ENCODE measurements at regions not wholly inside any gene's neighbourhood (a gene's known extent, or its start where the extent isn't known, plus 50 kb on each side); places are given as distances from the start of the nearest gene placed in this dataset.
"Not testable (repeated sequence)": the region's sequence is repeated elsewhere in the genome, so short reads cannot be mapped to it uniquely, and the experiment has no call there.

DNA sequence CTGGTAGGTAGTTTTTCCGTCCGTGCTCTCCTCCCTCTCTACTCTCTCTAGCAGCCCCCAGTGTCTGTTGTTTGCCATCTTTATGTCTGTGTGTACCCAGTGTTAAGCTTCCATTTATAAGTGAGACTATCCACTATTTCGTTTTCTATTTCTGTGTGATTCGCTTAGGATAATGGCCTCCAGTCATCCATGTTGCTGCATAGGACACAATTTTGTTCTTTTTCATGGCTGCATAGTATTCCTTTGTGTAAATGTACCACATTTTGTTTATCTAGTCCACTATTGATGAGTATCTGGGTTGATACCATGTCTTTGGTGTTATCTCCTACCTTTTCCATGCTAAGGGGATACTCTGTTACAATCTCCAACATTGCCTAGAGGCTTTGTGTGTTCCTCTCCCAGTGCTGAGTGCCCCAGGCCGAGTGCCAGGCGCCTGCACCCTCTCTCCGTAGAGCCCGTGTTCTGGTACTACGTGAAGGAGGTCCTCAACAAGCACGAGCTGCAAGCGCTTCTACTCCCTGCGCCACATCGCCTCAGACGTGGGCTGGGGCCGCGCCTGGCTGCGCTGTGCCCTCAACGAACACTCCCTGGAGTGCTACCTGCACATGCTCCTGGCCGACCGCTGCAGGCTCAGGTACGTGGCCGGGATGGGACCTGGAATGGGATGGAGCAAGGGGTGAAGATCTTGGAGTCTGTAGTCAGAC, 98.3 kb upstream of the CRYM start:
- TF ChIP-seq, protein P1, sequence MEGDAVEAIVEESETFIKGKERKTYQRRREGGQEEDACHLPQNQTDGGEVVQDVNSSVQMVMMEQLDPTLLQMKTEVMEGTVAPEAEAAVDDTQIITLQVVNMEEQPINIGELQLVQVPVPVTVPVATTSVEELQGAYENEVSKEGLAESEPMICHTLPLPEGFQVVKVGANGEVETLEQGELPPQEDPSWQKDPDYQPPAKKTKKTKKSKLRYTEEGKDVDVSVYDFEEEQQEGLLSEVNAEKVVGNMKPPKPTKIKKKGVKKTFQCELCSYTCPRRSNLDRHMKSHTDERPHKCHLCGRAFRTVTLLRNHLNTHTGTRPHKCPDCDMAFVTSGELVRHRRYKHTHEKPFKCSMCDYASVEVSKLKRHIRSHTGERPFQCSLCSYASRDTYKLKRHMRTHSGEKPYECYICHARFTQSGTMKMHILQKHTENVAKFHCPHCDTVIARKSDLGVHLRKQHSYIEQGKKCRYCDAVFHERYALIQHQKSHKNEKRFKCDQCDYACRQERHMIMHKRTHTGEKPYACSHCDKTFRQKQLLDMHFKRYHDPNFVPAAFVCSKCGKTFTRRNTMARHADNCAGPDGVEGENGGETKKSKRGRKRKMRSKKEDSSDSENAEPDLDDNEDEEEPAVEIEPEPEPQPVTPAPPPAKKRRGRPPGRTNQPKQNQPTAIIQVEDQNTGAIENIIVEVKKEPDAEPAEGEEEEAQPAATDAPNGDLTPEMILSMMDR (IDR thresholded peaks at IDR 0.05; ENCODE audit: insufficient read depth, low read depth, low read length), result not testable (repeated sequence)
- not testable (repeated sequence) for TF ChIP-seq EZH2 (IDR thresholded peaks at IDR 0.05; ENCODE audit: insufficient read depth, low read length)
